ENCODE measurements at regions not wholly inside any gene's neighbourhood (a gene's known extent, or its start where the extent isn't known, plus 50 kb on each side); places are given as distances from the start of the nearest gene placed in this dataset.

- Histone ChIP-seq H3K9me3 (ENCODE audit: low read length) (no peaks in the 10 kb centered on the region), H3K36me3 (ENCODE audit: insufficient read depth, low read length) (no peaks in the 10 kb centered on the region), H3K27me3 (ENCODE audit: control insufficient read depth in 1 of 2, insufficient read depth in 2 of 2, low read length in 2 of 2) (no peaks in the 10 kb centered on the region), H3K4me3 (ENCODE audit: low read depth in 1 of 2, low read length in 2 of 2) (no peak overlapping the region), H3K27ac (ENCODE audit: low read depth, low read length) (no peak overlapping the region), H3K4me1 (ENCODE audit: insufficient read depth, low read length) (peaks cover 3% of the 10 kb centered on the region), H3K9ac (ENCODE audit: low read length) (no peak overlapping the region)
These were observed 139.1 kb upstream of the PAQR3 start for GRCh38 chr4:79078339-79078738.

- Histone ChIP-seq H3K36me3 (ENCODE audit: insufficient read depth, low read length) (no peaks in the 10 kb centered on the region), H3K27ac (ENCODE audit: low read depth, low read length) (no peak overlapping the region), H3K9ac (ENCODE audit: low read length) (no peak overlapping the region), H3K9me3 (ENCODE audit: low read length) (no peaks in the 10 kb centered on the region), H3K27me3 (ENCODE audit: control insufficient read depth in 1 of 2, insufficient read depth in 2 of 2, low read length in 2 of 2) (no peaks in the 10 kb centered on the region), H3K4me3 (ENCODE audit: low read depth in 1 of 2, low read length in 2 of 2) (no peak overlapping the region), H3K4me1 (ENCODE audit: insufficient read depth, low read length) (no peaks in the 10 kb centered on the region)
These were observed 134.8 kb upstream of the PAQR3 start for GRCh38 chr4:79074040-79074439.

DNA sequence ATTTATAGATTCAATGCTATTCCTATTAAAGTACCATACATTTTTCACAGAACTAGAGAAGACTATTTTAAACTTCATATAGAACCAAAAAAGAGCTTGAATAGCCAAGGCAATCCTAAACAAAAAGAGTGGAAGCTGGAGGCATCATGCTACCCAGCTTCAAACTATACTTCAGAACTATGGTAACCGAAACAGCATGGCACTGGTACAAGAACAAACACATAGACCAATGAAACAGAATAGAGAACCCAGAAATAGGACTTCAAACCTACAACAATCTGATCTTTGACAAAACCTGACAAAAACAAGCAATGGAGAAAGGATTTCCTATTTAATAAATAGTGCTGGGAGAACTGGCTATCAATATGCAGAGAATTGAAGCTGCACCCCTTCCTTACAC lies 134.2 kb upstream of the PAQR3 start:
- Histone ChIP-seq H3K36me3 (ENCODE audit: insufficient read depth, low read length) (no peaks in the 10 kb centered on the region), H3K9me3 (ENCODE audit: low read length) (no peaks in the 10 kb centered on the region), H3K27ac (ENCODE audit: low read depth, low read length) (no peak overlapping the region), H3K4me3 (ENCODE audit: low read depth in 1 of 2, low read length in 2 of 2) (no peak overlapping the region), H3K4me1 (ENCODE audit: insufficient read depth, low read length) (no peaks in the 10 kb centered on the region), H3K27me3 (ENCODE audit: control insufficient read depth in 1 of 2, insufficient read depth in 2 of 2, low read length in 2 of 2) (no peaks in the 10 kb centered on the region), H3K9ac (ENCODE audit: low read length) (no peak overlapping the region)

DNA sequence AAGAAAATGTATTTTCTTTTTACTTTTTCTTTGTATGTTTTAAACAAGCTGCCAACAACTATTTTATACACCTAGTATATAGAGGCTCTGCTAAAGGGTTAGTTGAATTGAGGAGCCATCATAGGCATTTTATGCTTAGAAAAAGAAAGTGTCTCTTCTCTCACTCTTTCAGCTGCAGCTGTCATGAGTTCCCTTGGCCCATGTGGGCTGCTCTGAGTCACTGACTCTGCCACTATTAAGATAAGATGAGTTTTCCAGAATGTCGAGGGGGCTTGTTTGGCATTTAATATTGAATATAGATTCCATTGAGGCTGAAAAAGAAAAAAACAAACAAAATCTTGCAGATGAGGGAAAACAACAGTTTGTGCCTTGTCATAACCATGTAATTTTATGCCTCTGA lies 126.0 kb upstream of the PAQR3 start:
- H3K27me3 ChIP-seq (ENCODE audit: control insufficient read depth in 1 of 2, insufficient read depth in 2 of 2, low read length in 2 of 2): no peaks in the 10 kb centered on the region
- no peaks in the 10 kb centered on the region for H3K36me3 ChIP-seq (ENCODE audit: insufficient read depth, low read length)
- no peak overlapping the region for H3K4me3 ChIP-seq (ENCODE audit: low read depth in 1 of 2, low read length in 2 of 2)
- no peak overlapping the region for H3K9ac ChIP-seq (ENCODE audit: low read length)
- H3K4me1 ChIP-seq (ENCODE audit: insufficient read depth, low read length): no peaks in the 10 kb centered on the region
- no peaks in the 10 kb centered on the region for H3K9me3 ChIP-seq (ENCODE audit: low read length)
- no peak overlapping the region for H3K27ac ChIP-seq (ENCODE audit: low read depth, low read length)

DNA sequence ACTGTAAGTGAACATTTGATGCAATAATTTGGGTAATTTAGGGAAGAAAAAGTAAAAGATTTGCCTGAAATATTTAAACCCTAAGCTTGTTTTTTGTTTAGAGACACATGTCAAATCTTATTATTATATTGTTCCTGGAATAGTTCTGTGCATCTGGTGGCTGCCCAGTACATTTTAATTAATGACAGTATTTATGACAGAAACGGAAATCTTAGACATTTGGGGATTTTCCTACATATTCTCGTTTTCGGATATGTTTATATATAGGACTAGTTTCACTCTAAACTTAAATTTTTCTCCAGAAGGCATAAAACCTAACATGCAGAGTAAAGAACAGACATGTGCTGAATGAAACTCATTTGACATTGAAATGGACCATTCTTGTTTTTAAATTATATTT lies 125.6 kb upstream of the PAQR3 start:
- no peak overlapping the region for H3K9ac ChIP-seq (ENCODE audit: low read length)
- no peaks in the 10 kb centered on the region for H3K4me1 ChIP-seq (ENCODE audit: insufficient read depth, low read length)
- no peaks in the 10 kb centered on the region for H3K36me3 ChIP-seq (ENCODE audit: insufficient read depth, low read length)
- no peaks in the 10 kb centered on the region for H3K9me3 ChIP-seq (ENCODE audit: low read length)
- H3K4me3 ChIP-seq (ENCODE audit: low read depth in 1 of 2, low read length in 2 of 2): no peak overlapping the region
- no peak overlapping the region for H3K27ac ChIP-seq (ENCODE audit: low read depth, low read length)
- H3K27me3 ChIP-seq (ENCODE audit: control insufficient read depth in 1 of 2, insufficient read depth in 2 of 2, low read length in 2 of 2): no peaks in the 10 kb centered on the region

DNA sequence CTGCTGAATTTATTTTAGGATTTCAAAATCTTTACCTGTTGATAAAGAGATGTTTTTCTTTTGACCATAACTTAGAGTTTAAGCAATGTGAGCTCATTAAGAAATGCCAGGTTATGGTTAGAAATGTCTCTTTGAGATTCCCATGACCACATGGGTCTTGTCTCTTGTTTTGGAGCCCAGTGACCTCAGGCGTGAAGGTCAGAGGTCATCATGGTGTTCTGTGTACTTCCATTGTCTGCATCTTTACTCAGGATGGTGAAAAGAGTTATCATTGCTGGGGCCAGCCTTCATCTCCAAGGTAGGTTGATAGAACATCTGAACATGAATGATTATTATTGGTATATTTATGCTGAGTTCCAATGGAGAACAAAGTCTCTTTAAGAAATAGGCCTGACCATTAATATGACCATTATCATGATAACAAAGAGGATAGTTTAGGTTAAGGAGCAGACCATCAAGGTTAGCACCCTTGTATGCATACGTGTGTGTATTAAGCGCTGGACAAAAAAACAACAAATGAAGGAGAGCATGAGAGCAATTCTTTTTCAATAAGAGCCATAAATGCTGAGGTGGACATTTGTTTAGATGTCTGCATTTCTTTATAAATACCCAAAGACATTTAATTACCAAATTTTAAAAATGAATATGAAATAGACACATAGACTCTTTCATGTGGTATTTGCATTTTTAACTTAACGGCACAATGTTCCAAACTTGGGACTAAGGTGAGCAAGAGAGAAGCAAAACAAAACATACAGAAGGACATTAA lies 120.6 kb upstream of the PAQR3 start:
- no peak overlapping the region for H3K27ac ChIP-seq (ENCODE audit: low read depth, low read length)

DNA sequence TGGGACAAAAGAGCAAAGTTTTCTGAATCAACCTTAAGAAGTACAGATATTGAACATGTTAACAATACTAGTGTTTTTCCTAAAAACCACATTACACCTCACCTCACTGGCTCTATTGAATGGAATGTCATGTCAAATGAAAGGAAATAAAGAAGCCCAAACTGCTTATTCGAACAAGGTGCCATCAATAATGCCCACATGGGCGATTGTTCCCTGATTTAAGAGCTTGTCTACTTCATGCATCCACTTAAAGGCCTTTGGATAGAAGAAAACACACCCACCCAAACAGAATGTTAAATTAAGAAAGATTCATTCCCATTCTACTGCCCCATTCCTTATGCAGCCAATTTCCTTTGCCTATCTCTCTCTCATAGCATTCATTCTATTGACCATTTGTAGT lies 118.5 kb upstream of the PAQR3 start:
- Histone ChIP-seq H3K4me1 (ENCODE audit: insufficient read depth, low read length) (no peaks in the 10 kb centered on the region), H3K9me3 (ENCODE audit: low read length) (no peaks in the 10 kb centered on the region), H3K9ac (ENCODE audit: low read length) (no peak overlapping the region), H3K27me3 (ENCODE audit: control insufficient read depth in 1 of 2, insufficient read depth in 2 of 2, low read length in 2 of 2) (no peaks in the 10 kb centered on the region), H3K36me3 (ENCODE audit: insufficient read depth, low read length) (no peaks in the 10 kb centered on the region), H3K27ac (ENCODE audit: low read depth, low read length) (no peak overlapping the region), H3K4me3 (ENCODE audit: low read depth in 1 of 2, low read length in 2 of 2) (no peak overlapping the region)

More for the DNA sequence above, 120.6 kb upstream of the PAQR3 start:
- H3K36me3 ChIP-seq (ENCODE audit: insufficient read depth, low read length): no peaks in the 10 kb centered on the region
- no peaks in the 10 kb centered on the region for H3K9me3 ChIP-seq (ENCODE audit: low read length)
- no peaks in the 10 kb centered on the region for H3K27me3 ChIP-seq (ENCODE audit: control insufficient read depth in 1 of 2, insufficient read depth in 2 of 2, low read length in 2 of 2)
- H3K4me1 ChIP-seq (ENCODE audit: insufficient read depth, low read length): no peaks in the 10 kb centered on the region
- no peak overlapping the region for H3K4me3 ChIP-seq (ENCODE audit: low read depth in 1 of 2, low read length in 2 of 2)
- no peak overlapping the region for H3K9ac ChIP-seq (ENCODE audit: low read length)

- Histone ChIP-seq H3K4me3 (ENCODE audit: low read depth in 1 of 2, low read length in 2 of 2) (no peak overlapping the region), H3K9me3 (ENCODE audit: low read length) (no peaks in the 10 kb centered on the region), H3K27ac (ENCODE audit: low read depth, low read length) (no peak overlapping the region)
These were observed 114.5 kb upstream of the PAQR3 start for GRCh38 chr4:79053754-79054153.

GRCh38 chr4:79050541-79050880 lies 111.3 kb upstream of the PAQR3 start:
- Histone ChIP-seq H3K4me1 (ENCODE audit: insufficient read depth, low read length) (peaks cover 45% of the 10 kb centered on the region), H3K27ac (ENCODE audit: low read depth, low read length) (peak overlapping the region; percentile 13), H3K4me3 (ENCODE audit: low read depth in 1 of 2, low read length in 2 of 2) (peak overlapping the region in 1 of 2 donors; percentile 28)

More at GRCh38 chr4:79053754-79054153, 114.5 kb upstream of the PAQR3 start:
- H3K4me1 ChIP-seq (ENCODE audit: insufficient read depth, low read length): peaks cover 26% of the 10 kb centered on the region
- no peaks in the 10 kb centered on the region for H3K27me3 ChIP-seq (ENCODE audit: control insufficient read depth in 1 of 2, insufficient read depth in 2 of 2, low read length in 2 of 2)
- no peaks in the 10 kb centered on the region for H3K36me3 ChIP-seq (ENCODE audit: insufficient read depth, low read length)
- H3K9ac ChIP-seq (ENCODE audit: low read length): no peak overlapping the region

GRCh38 chr4:79049840-79050540 lies 110.8 kb upstream of the PAQR3 start:
- Histone ChIP-seq H3K9ac (ENCODE audit: low read length) (no peak overlapping the region), H3K9me3 (ENCODE audit: low read length) (no peaks in the 10 kb centered on the region)

More at GRCh38 chr4:79050541-79050880, 111.3 kb upstream of the PAQR3 start:
- no peaks in the 10 kb centered on the region for H3K36me3 ChIP-seq (ENCODE audit: insufficient read depth, low read length)
- no peak overlapping the region for H3K9ac ChIP-seq (ENCODE audit: low read length)
- no peaks in the 10 kb centered on the region for H3K9me3 ChIP-seq (ENCODE audit: low read length)
- no peaks in the 10 kb centered on the region for H3K27me3 ChIP-seq (ENCODE audit: control insufficient read depth in 1 of 2, insufficient read depth in 2 of 2, low read length in 2 of 2)

DNA sequence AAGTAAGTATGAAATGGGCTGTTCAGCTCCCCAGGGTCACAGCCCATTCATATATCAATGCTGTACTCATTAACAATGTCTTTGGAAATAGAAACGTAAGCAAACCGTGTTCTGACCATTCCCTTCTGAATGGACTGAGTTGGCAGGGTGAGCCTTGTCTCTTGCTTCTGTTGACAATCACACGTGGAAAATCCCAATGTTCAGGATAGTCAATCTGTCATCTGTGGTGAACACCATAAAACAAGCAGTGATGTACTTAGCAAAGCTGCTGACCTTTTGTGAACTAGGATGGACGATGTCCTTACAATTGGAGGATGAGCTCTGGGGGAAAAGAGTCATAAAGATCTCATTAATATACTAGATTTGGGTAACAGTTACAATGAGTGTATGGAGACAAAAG lies 109.6 kb upstream of the PAQR3 start:
- no peak overlapping the region for H3K27ac ChIP-seq (ENCODE audit: low read depth, low read length)

More at GRCh38 chr4:79049840-79050540, 110.8 kb upstream of the PAQR3 start:
- Histone ChIP-seq H3K36me3 (ENCODE audit: insufficient read depth, low read length) (no peaks in the 10 kb centered on the region), H3K4me1 (ENCODE audit: insufficient read depth, low read length) (peaks cover 48% of the 10 kb centered on the region), H3K27ac (ENCODE audit: low read depth, low read length) (peak overlapping the region; percentile 52), H3K4me3 (ENCODE audit: low read depth in 1 of 2, low read length in 2 of 2) (peak overlapping the region in 1 of 2 donors; percentile 28), H3K27me3 (ENCODE audit: control insufficient read depth in 1 of 2, insufficient read depth in 2 of 2, low read length in 2 of 2) (no peaks in the 10 kb centered on the region)

More for the DNA sequence above, 109.6 kb upstream of the PAQR3 start:
- Histone ChIP-seq H3K27me3 (ENCODE audit: control insufficient read depth in 1 of 2, insufficient read depth in 2 of 2, low read length in 2 of 2) (no peaks in the 10 kb centered on the region), H3K4me1 (ENCODE audit: insufficient read depth, low read length) (peaks cover 48% of the 10 kb centered on the region), H3K9ac (ENCODE audit: low read length) (no peak overlapping the region), H3K9me3 (ENCODE audit: low read length) (no peaks in the 10 kb centered on the region), H3K4me3 (ENCODE audit: low read depth in 1 of 2, low read length in 2 of 2) (no peak overlapping the region), H3K36me3 (ENCODE audit: insufficient read depth, low read length) (no peaks in the 10 kb centered on the region)
